Mesenchymal stem cell (in vitro differentiated cells and primary cell): ENCODE measurements at regions not wholly inside any gene's neighbourhood (a gene's known extent, or its start where the extent isn't known, plus 50 kb on each side); places are given as distances from the start of the nearest gene placed in this dataset.

Source experiments
- DNase-seq: peaks from one replicate; pipeline ENCODE4 v3.0.0-alpha.2; 2013
- H2AFZ ChIP-seq: one replicate; pipeline ENCODE4 v1.6.1; 2013; ENCODE audit warnings: low read depth, mild to moderate bottlenecking, control low read depth, inconsistent platforms, low read length, moderate library complexity
- H2AK5ac ChIP-seq: 2 replicates; pipeline ENCODE4 v1.6.1; 2013; ENCODE audit warnings: low read length, moderate library complexity, mild to moderate bottlenecking, inconsistent platforms; ENCODE audit not compliant: severe bottlenecking
- H2BK120ac ChIP-seq: one replicate; pipeline ENCODE4 v1.6.1; 2013; ENCODE audit warnings: low read depth, mild to moderate bottlenecking, inconsistent platforms, low read length, moderate library complexity
- H2BK12ac ChIP-seq, 2 experiments: one replicate each; pipeline ENCODE4 v1.6.1; 2013; ENCODE audit warnings: inconsistent platforms in 2 of 2, low read length in 2 of 2, mild to moderate bottlenecking in 2 of 2, moderate library complexity in 2 of 2, control low read depth in 1 of 2
- H2BK15ac ChIP-seq: one replicate; pipeline ENCODE4 v1.6.1; 2013; ENCODE audit warnings: mild to moderate bottlenecking, low read depth, inconsistent platforms; ENCODE audit not compliant: poor library complexity, severe bottlenecking
- H2BK5ac ChIP-seq: 2 replicates; pipeline ENCODE4 v1.6.1; 2013; ENCODE audit warnings: low read depth, mild to moderate bottlenecking, low read length, control low read depth, inconsistent platforms; ENCODE audit not compliant: poor library complexity, severe bottlenecking
- H3K14ac ChIP-seq, 2 experiments: one replicate each; pipeline ENCODE4 v1.6.1; 2013; ENCODE audit warnings: inconsistent platforms in 2 of 2, low read length in 2 of 2, control low read depth in 1 of 2, mild to moderate bottlenecking in 1 of 2, moderate library complexity in 1 of 2
- H3K18ac ChIP-seq, 2 experiments: one replicate each; pipeline ENCODE4 v1.6.1; 2013; ENCODE audit warnings: inconsistent platforms in 2 of 2, low read length in 2 of 2, control low read depth in 1 of 2, low read depth in 1 of 2, mild to moderate bottlenecking in 1 of 2
- H3K23ac ChIP-seq, 2 experiments: one replicate each; pipeline ENCODE4 v1.6.1; 2013; ENCODE audit warnings: inconsistent platforms in 2 of 2, low read length in 2 of 2, mild to moderate bottlenecking in 2 of 2, moderate library complexity in 2 of 2, control low read depth in 1 of 2
- H3K27ac ChIP-seq: 2 replicates; pipeline ENCODE4 v1.5.1; 2013; ENCODE audit warnings: mild to moderate bottlenecking, moderate library complexity, low read length, control low read depth, inconsistent platforms; ENCODE audit not compliant: poor library complexity, severe bottlenecking
- H3K27me3 ChIP-seq, 2 experiments: 2 replicates each; pipeline versions ENCODE4 v1.6.1 to v1.7.0; 2013; ENCODE audit warnings: low read length in 2 of 2, mild to moderate bottlenecking in 2 of 2, moderate library complexity in 2 of 2, control low read depth in 1 of 2, inconsistent platforms in 1 of 2; ENCODE audit not compliant: control insufficient read depth in 1 of 2, insufficient read depth in 1 of 2
- H3K36me3 ChIP-seq, 2 experiments: 2 replicates each; pipeline versions ENCODE4 v1.6.1 to v1.7.0; 2013; ENCODE audit warnings: low read length in 2 of 2, control low read depth in 1 of 2, inconsistent platforms in 1 of 2, low read depth in 1 of 2, mild to moderate bottlenecking in 1 of 2; ENCODE audit not compliant: insufficient read depth in 2 of 2, control insufficient read depth in 1 of 2
- H3K4ac ChIP-seq, 2 experiments: one replicate each; pipeline ENCODE4 v1.6.1; 2013; ENCODE audit warnings: inconsistent platforms in 2 of 2, low read length in 2 of 2, mild to moderate bottlenecking in 2 of 2, moderate library complexity in 2 of 2, control low read depth in 1 of 2, low read depth in 1 of 2
- H3K4me1 ChIP-seq: 2 replicates; pipeline ENCODE4 v1.6.1; 2013; ENCODE audit warnings: low read depth, low read length, control low read depth; ENCODE audit not compliant: control insufficient read depth, insufficient read depth
- H3K4me2 ChIP-seq: 2 replicates; pipeline ENCODE4 v1.6.1; 2013; ENCODE audit warnings: low read length, mild to moderate bottlenecking, inconsistent platforms; ENCODE audit not compliant: poor library complexity, severe bottlenecking
- H3K4me3 ChIP-seq, 2 experiments: 2 replicates each; pipeline versions ENCODE4 v1.5.1 to v1.7.0; 2013; ENCODE audit warnings: low read length in 2 of 2, mild to moderate bottlenecking in 2 of 2, control low read depth in 1 of 2, low read depth in 1 of 2; ENCODE audit not compliant: insufficient read depth in 1 of 2
- H3K79me1 ChIP-seq: replicated peaks from 2 replicates; pipeline ENCODE4 v1.6.1; 2013; ENCODE audit warnings: mild to moderate bottlenecking, control low read depth, low read length, inconsistent platforms; ENCODE audit not compliant: poor library complexity, severe bottlenecking
- H3K9ac ChIP-seq: 2 replicates; pipeline ENCODE4 v1.7.0; 2013; ENCODE audit warnings: mild to moderate bottlenecking, low read length, moderate library complexity
- H3K9me3 ChIP-seq: 2 replicates; pipeline ENCODE4 v1.7.0; 2013; ENCODE audit warnings: mild to moderate bottlenecking, low read length; ENCODE audit not compliant: control insufficient read depth
- H4K8ac ChIP-seq: one replicate; pipeline ENCODE4 v1.6.1; 2013; ENCODE audit warnings: inconsistent platforms, mild to moderate bottlenecking, low read length, moderate library complexity
- H4K91ac ChIP-seq: one replicate; pipeline ENCODE4 v1.6.1; 2013; ENCODE audit warnings: mild to moderate bottlenecking, low read length, inconsistent platforms
- WGBS: methylation state at CpG from one replicate; pipeline ENCODE4 v1.1.7; 2013; ENCODE audit warnings: mixed read lengths; 5-methylcytosine and 5-hydroxymethylcytosine counted together

DNA sequence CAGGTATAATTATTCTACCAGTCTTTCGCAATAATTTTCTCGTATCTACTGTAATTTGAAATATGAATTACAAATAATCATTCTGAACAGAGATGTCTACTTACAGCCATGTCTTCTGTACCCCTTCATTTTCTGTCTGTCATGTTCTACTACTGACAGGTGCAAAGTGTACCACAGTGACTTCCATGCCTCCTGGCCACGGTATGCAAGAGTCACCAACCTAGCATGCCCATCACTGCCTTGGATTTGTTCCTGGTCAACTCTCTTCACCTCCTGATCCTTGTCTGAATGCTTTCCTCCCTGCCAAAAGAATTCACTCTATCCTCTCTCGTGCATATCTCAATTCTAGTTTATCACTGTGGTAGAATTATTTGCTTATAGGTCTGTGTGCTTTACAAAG lies 755.4 kb downstream of the KCNJ2 start:
- Histone ChIP-seq H3K9ac (no peak overlapping the region), H3K4me2 (no peak overlapping the region), H2BK5ac (no peak overlapping the region), H3K18ac (no peak overlapping the region), H4K91ac (no peak overlapping the region), H2BK12ac (no peak overlapping the region), H3K23ac (no peak overlapping the region), H3K4ac (no peak overlapping the region), H2BK120ac (no peak overlapping the region), H3K79me1 (no peaks in the 10 kb centered on the region), H3K36me3 (no peaks in the 10 kb centered on the region), H4K8ac (no peak overlapping the region), H3K14ac (no peak overlapping the region), H2AFZ (no peak overlapping the region), H3K4me1 (no peaks in the 10 kb centered on the region), H3K9me3 (peaks cover under 1% of the 10 kb centered on the region), H2BK15ac (no peak overlapping the region), H3K4me3 (no peak overlapping the region), H3K27ac (no peak overlapping the region), H2AK5ac (no peak overlapping the region), H3K27me3 (no peaks in the 10 kb centered on the region)
- DNase-seq = no peak
- 98% methylated on average over 3 of the region's 4 CpGs for WGBS

DNA sequence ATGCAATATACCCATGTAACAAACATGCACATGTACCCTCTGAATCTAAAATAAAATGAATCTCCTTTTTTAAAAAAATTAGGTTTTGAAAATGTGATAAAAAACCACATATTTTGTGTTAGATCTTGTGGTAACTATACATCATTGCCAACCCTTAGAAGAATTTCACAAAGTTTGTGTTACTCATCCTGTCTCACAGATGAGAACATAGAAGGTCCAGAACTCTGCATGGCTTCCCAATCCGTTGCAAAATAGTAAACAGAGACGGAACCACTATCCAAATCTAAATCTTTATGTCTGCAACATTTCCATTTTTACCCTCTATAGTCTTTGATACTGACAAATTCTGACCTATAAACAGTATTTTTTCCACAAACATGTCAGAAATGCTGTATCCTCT lies 759.9 kb downstream of the KCNJ2 start:
- Histone ChIP-seq H3K9me3 (no peaks in the 10 kb centered on the region), H3K4me2 (no peak overlapping the region), H2BK5ac (no peak overlapping the region), H2BK12ac (no peak overlapping the region), H3K4me1 (no peaks in the 10 kb centered on the region), H3K36me3 (no peaks in the 10 kb centered on the region), H3K27ac (no peak overlapping the region), H4K8ac (no peak overlapping the region), H3K79me1 (no peaks in the 10 kb centered on the region), H2BK120ac (no peak overlapping the region), H3K27me3 (no peaks in the 10 kb centered on the region), H2BK15ac (no peak overlapping the region), H4K91ac (no peak overlapping the region), H3K9ac (no peak overlapping the region), H3K4ac (no peak overlapping the region), H3K4me3 (no peak overlapping the region), H3K18ac (no peak overlapping the region), H2AFZ (no peak overlapping the region), H3K23ac (no peak overlapping the region), H3K14ac (no peak overlapping the region), H2AK5ac (no peak overlapping the region)
- 80% methylated on average over 2 of the region's 2 CpGs for WGBS
- DNase-seq = peak; percentile 26

DNA sequence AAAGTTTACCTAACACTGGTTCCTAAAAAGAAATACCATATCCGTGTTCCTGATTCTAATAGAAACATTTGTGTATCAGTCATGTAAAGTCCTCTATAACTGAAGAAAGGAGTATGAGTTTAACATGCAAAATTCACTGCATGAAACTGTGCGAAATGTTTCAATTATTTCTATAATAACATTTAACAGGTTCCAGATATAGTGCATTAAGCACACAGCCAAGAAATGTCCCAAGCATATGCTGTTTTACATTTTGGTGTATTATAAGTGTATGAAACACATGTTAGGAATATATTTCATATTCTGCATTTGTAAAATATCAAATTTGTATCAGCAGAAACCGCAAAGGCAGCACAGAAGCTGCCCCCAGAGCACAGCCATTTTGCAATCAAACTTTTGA lies 764.9 kb downstream of the KCNJ2 start:
- no peak overlapping the region for H2AK5ac ChIP-seq
- H3K27ac ChIP-seq = no peak overlapping the region
- H3K79me1 ChIP-seq = no peaks in the 10 kb centered on the region
- no peak overlapping the region for H2BK120ac ChIP-seq
- no peak overlapping the region for H3K4ac ChIP-seq
- 92% methylated on average over 1 of the region's 3 CpGs for WGBS
- H4K91ac ChIP-seq = no peak overlapping the region
- no peak overlapping the region for H2BK15ac ChIP-seq
- H2AFZ ChIP-seq = no peak overlapping the region
- H3K36me3 ChIP-seq = no peaks in the 10 kb centered on the region
- H3K27me3 ChIP-seq = no peaks in the 10 kb centered on the region
- H2BK5ac ChIP-seq = no peak overlapping the region
- H3K4me2 ChIP-seq = no peak overlapping the region
- H3K4me3 ChIP-seq = no peak overlapping the region
- no peak overlapping the region for H3K23ac ChIP-seq
- no peak overlapping the region for H3K18ac ChIP-seq
- H2BK12ac ChIP-seq = no peak overlapping the region
- DNase-seq = no peak
- H3K4me1 ChIP-seq = no peaks in the 10 kb centered on the region
- H4K8ac ChIP-seq = no peak overlapping the region
- H3K9ac ChIP-seq = no peak overlapping the region
- no peak overlapping the region for H3K14ac ChIP-seq
- no peaks in the 10 kb centered on the region for H3K9me3 ChIP-seq

DNA sequence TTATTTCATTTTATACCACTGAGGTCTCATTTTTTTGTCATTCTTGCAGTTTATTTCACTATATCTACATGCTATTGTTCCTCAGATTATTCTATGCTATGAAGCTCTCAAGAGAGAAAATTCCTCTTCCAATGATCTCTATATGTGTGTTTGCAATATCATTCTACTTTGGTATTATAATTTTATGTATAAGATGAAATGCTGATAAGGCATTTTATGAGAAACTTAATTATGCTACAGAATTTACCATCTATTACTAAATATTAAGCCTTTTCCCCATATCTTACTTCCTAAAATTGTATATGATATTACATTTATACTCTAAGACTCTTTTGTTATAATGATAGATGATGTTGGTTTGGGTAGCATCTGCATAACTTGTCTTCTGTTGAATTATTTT lies 765.5 kb downstream of the KCNJ2 start:
- Histone ChIP-seq H3K4me2 (no peak overlapping the region), H4K91ac (no peak overlapping the region), H3K14ac (no peak overlapping the region), H3K9ac (no peak overlapping the region), H2BK120ac (no peak overlapping the region), H3K4me1 (no peaks in the 10 kb centered on the region), H2BK15ac (no peak overlapping the region), H3K4me3 (no peak overlapping the region), H3K27ac (no peak overlapping the region), H2BK5ac (no peak overlapping the region), H4K8ac (no peak overlapping the region), H2AK5ac (no peak overlapping the region), H2AFZ (no peak overlapping the region), H3K79me1 (no peaks in the 10 kb centered on the region), H3K27me3 (no peaks in the 10 kb centered on the region), H3K4ac (no peak overlapping the region), H3K23ac (no peak overlapping the region), H2BK12ac (no peak overlapping the region), H3K9me3 (no peaks in the 10 kb centered on the region), H3K18ac (no peak overlapping the region), H3K36me3 (no peaks in the 10 kb centered on the region)
- DNase-seq = no peak
